ENCODE measurements at regions not wholly inside any gene's neighbourhood (a gene's known extent, or its start where the extent isn't known, plus 50 kb on each side); places are given as distances from the start of the nearest gene placed in this dataset.

DNA sequence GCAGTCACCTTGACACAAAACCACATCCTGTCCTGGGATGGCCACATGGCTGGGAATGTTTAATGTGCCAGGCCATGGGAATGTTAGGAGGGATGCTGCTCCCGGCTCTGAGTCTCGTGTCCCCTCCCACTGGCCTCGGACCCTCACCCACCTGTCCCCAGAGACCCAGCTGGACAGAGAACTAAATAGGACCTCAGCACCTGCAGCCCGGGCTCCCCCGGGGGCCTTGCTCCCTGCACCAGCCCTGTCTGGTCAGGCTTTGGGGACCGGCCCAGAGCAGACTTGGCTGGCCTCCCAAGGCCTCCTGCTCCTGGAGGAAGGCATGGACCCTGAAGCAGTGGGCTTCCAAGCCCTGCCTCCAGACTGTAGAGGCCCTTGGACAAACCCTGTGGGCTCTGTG is 100.0 kb upstream of the IQSEC1 start:
- no peaks in the 10 kb centered on the region for H3K4me1 ChIP-seq
- H3K36me3 ChIP-seq = no peaks in the 10 kb centered on the region
- H3K9me3 ChIP-seq = peaks cover 0 to 1% (median 0%) of the 10 kb centered on the region in 3 donors
- no peaks in the 10 kb centered on the region for H3K27me3 ChIP-seq
- DNase-seq = peak; percentile 11 to 44
- TF ChIP-seq, protein P1, sequence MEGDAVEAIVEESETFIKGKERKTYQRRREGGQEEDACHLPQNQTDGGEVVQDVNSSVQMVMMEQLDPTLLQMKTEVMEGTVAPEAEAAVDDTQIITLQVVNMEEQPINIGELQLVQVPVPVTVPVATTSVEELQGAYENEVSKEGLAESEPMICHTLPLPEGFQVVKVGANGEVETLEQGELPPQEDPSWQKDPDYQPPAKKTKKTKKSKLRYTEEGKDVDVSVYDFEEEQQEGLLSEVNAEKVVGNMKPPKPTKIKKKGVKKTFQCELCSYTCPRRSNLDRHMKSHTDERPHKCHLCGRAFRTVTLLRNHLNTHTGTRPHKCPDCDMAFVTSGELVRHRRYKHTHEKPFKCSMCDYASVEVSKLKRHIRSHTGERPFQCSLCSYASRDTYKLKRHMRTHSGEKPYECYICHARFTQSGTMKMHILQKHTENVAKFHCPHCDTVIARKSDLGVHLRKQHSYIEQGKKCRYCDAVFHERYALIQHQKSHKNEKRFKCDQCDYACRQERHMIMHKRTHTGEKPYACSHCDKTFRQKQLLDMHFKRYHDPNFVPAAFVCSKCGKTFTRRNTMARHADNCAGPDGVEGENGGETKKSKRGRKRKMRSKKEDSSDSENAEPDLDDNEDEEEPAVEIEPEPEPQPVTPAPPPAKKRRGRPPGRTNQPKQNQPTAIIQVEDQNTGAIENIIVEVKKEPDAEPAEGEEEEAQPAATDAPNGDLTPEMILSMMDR (IDR thresholded peaks at IDR 0.05) = no peak
- intact Hi-C loops (cut with DNase I; ENCODE audit: low total_unique reads) = no loop called here
- H3K4me3 ChIP-seq = no peak overlapping the region
- no peak overlapping the region for H3K27ac ChIP-seq

DNA sequence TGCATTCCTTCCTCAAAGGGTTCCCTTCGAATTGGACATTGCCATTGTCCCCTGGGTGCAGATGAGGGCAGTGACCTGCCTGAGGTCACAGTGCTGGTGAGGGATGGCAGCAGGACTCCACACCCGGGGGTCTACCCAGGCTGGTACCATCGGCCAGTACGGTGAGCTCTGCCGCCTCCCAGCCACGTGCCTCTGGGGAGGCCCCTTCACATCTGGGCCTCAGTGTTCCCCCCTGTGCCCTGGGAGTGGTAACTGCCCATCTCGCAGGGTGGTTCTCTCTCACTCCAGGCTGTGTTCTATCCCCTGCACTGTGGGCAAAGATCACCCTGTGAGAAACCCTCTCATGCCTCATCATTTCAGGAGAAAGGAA is 99.4 kb upstream of the IQSEC1 start:
- intact Hi-C loops (cut with DNase I; ENCODE audit: low total_unique reads) = no loop called here

DNA sequence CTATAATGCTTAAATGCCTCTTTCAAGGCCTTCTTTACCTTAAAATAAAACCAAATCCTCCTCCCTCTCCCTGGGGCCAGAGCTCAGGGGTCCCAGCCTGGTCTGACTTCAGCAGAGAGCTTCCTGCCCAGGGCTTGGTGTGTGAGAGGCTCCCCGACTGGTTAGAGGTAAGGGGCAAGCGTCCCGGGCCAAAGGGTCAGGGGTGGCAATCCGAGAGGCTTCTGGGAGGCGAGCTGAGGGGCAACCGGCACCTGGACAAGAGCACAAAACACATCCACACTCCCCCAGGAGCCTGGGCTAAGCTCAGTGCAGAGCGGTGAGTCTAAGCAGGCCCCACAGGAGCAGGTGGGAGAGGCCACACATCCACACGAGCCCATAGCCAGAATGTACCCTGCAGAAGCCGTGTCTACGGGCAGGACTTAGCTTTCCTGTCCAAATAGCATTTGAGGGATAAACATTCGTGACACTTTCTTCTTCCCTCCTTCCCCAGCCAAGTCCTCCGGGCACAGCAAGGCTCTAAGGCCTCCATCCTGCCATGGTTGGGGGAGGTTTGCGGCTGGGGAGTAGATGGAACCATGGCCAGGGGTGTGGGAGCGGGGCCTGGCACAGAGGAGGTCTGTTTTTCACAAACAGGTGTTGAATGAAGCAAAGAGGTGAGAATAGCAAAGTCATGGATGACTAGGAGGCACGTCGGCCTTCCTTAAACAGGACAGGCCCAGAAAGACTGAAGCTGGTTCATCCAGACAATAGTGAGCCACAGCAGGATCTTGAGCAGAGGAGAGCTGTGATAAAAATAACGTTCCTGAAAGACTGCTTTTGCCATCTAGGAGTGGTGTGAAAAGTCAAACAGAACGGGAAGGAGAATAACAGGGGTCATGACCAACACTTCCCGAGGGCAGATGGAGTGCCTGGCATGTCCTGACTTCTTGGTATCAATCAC is 98.7 kb upstream of the IQSEC1 start:
- no peaks in the 10 kb centered on the region for H3K9me3 ChIP-seq
- DNase-seq = peak; percentile 3 to 40
- no peak overlapping the region for H3K27ac ChIP-seq
- H3K27me3 ChIP-seq = peaks cover 0 to 3% of the 10 kb centered on the region in 2 donors
- H3K4me1 ChIP-seq = no peaks in the 10 kb centered on the region
- H3K36me3 ChIP-seq = no peaks in the 10 kb centered on the region
- TF ChIP-seq, protein P1 (IDR thresholded peaks at IDR 0.05) = no peak
- no peak overlapping the region for H3K4me3 ChIP-seq
- intact Hi-C loops (cut with DNase I; ENCODE audit: low total_unique reads) = no loop called here

More for the DNA sequence above, 99.4 kb upstream of the IQSEC1 start:
- no peaks in the 10 kb centered on the region for H3K36me3 ChIP-seq
- H3K27ac ChIP-seq = no peak overlapping the region
- no peak overlapping the region for H3K4me3 ChIP-seq
- no peaks in the 10 kb centered on the region for H3K27me3 ChIP-seq
- no peaks in the 10 kb centered on the region for H3K4me1 ChIP-seq
- TF ChIP-seq, protein P1 (IDR thresholded peaks at IDR 0.05) = no peak
- no peaks in the 10 kb centered on the region for H3K9me3 ChIP-seq
- DNase-seq = peak in 1 of 2 donors; percentile 42

DNA sequence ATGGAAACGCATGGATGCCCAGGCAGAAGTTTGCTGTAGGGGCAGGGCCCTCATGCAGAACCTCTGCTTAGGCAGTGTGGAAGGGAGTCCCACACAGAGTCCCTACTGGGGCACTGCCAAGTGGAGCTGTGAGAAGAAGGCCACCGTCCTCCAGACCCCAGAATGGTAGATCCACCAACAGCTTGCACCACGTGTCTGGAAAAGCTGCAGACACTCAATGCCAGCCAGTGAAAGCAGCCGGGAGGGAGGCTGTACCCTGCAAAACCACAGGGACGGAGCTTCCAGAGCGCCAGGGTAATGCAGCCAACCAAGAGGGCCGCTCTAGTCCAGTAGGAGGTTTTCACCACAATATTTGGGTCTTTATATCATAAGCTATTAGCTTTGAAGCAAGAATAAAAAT is 97.1 kb upstream of the IQSEC1 start:
- TF ChIP-seq, protein P1 (IDR thresholded peaks at IDR 0.05) = no peak

DNA sequence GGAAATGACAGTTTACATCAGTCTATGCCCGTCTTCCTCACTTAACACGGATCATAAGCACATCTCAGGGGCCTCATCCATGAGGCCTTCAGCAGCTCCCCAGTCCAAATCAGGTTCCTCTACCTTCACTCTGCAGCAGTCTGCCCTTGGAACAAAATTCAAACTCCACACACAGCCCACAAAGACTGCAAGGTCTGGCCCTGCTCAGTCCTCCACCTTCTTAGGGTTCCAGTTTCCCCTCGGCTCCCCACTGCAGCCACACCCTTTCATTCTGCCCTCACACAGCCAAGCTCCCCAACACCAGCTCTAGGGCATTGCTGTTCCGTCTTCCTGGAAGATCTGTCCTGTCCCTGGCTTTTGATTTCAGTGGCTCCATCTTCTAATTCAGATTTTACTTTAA is 95.2 kb upstream of the IQSEC1 start:
- H3K4me1 ChIP-seq = no peaks in the 10 kb centered on the region
- no peak overlapping the region for H3K27ac ChIP-seq
- TF ChIP-seq, protein P1 (IDR thresholded peaks at IDR 0.05) = no peak
- H3K27me3 ChIP-seq = peaks cover 0 to 9% of the 10 kb centered on the region in 2 donors
- intact Hi-C loops (cut with DNase I; ENCODE audit: low total_unique reads) = no loop called here
- H3K36me3 ChIP-seq = no peaks in the 10 kb centered on the region
- DNase-seq = no peak
- no peaks in the 10 kb centered on the region for H3K9me3 ChIP-seq
- no peak overlapping the region for H3K4me3 ChIP-seq

More for the DNA sequence above, 97.1 kb upstream of the IQSEC1 start:
- no peaks in the 10 kb centered on the region for H3K36me3 ChIP-seq
- H3K4me3 ChIP-seq = no peak overlapping the region
- H3K27me3 ChIP-seq = peaks cover 0 to 3% of the 10 kb centered on the region in 2 donors
- DNase-seq = peak; percentile 9 to 46
- H3K9me3 ChIP-seq = no peaks in the 10 kb centered on the region
- H3K4me1 ChIP-seq = no peaks in the 10 kb centered on the region
- no peak overlapping the region for H3K27ac ChIP-seq
- intact Hi-C loops (cut with DNase I; ENCODE audit: low total_unique reads) = no loop called here

All from tibial artery (tissue), 4 donors.